ENCODE measurements at regions not wholly inside any gene's neighbourhood (a gene's known extent, or its start where the extent isn't known, plus 50 kb on each side); places are given as distances from the start of the nearest gene placed in this dataset.
A peak's percentile ranks its signal among the peaks of the same experiment; 100 is the strongest.

- Histone ChIP-seq H2AFZ (ENCODE audit: low read depth, low read length) (no peak overlapping the region), H2BK15ac (ENCODE audit: low read depth, poor library complexity, severe bottlenecking) (no peak overlapping the region), H3K23ac (ENCODE audit: low read length in 2 of 2) (no peak overlapping the region), H4K8ac (ENCODE audit: low read length) (no peak overlapping the region), H3K4me1 (ENCODE audit: control insufficient read depth, insufficient read depth, low read depth, low read length) (peaks cover 40% of the 10 kb centered on the region), H2BK5ac (ENCODE audit: low read depth, low read length, poor library complexity, severe bottlenecking) (no peak overlapping the region), H3K36me3 (ENCODE audit: control insufficient read depth in 1 of 2, insufficient read depth in 2 of 2, low read depth in 1 of 2, low read length in 2 of 2) (no peaks in the 10 kb centered on the region), H3K4ac (ENCODE audit: low read depth in 1 of 2, low read length in 2 of 2) (no peak overlapping the region), H4K91ac (ENCODE audit: low read length) (no peak overlapping the region), H3K14ac (ENCODE audit: low read length in 2 of 2) (no peak overlapping the region), H3K4me3 (ENCODE audit: insufficient read depth in 1 of 2, low read depth in 1 of 2, low read length in 2 of 2) (no peak overlapping the region), H3K4me2 (ENCODE audit: low read length, poor library complexity, severe bottlenecking) (no peak overlapping the region), H3K18ac (ENCODE audit: low read depth in 1 of 2, low read length in 2 of 2) (no peak overlapping the region), H2AK5ac (ENCODE audit: low read length, severe bottlenecking) (no peak overlapping the region), H3K9ac (ENCODE audit: low read length) (no peak overlapping the region), H2BK12ac (ENCODE audit: low read length in 2 of 2) (peak overlapping the region in 1 of 2 experiments; percentile 18), H3K27ac (ENCODE audit: low read length, poor library complexity, severe bottlenecking) (no peak overlapping the region), H3K27me3 (ENCODE audit: control insufficient read depth in 1 of 2, insufficient read depth in 1 of 2, low read length in 2 of 2) (no peaks in the 10 kb centered on the region), H3K79me1 (replicated peaks; ENCODE audit: low read length, poor library complexity, severe bottlenecking) (no peaks in the 10 kb centered on the region), H3K9me3 (ENCODE audit: control insufficient read depth, low read length) (no peaks in the 10 kb centered on the region), H2BK120ac (ENCODE audit: low read depth, low read length) (no peak overlapping the region)
- DNase-seq, result no peak
- WGBS, result 100% methylated on average over 2 of the region's 3 CpGs
Measured at GRCh38 chr11:130526846-130527245, 78.4 kb downstream of the ADAMTS15 start.

GRCh38 chr11:130527636-130528297, 79.3 kb downstream of the ADAMTS15 start:
- peak overlapping the region; percentile 21 for H4K8ac ChIP-seq (ENCODE audit: low read length)
- H3K9me3 ChIP-seq (ENCODE audit: control insufficient read depth, low read length), result no peaks in the 10 kb centered on the region
- peak overlapping the region; percentile 26 for H3K27ac ChIP-seq (ENCODE audit: low read length, poor library complexity, severe bottlenecking)
- peak overlapping the region in 1 of 2 experiments; percentile 91 for H2BK12ac ChIP-seq (ENCODE audit: low read length in 2 of 2)
- H2AK5ac ChIP-seq (ENCODE audit: low read length, severe bottlenecking), result peak overlapping the region; percentile 86
- peak overlapping the region; percentile 19 for H2BK120ac ChIP-seq (ENCODE audit: low read depth, low read length)
- DNase-seq, result peak; percentile 70
- peaks cover 36% of the 10 kb centered on the region for H3K4me1 ChIP-seq (ENCODE audit: control insufficient read depth, insufficient read depth, low read depth, low read length)
- peak overlapping the region; percentile 23 to 79 for H3K18ac ChIP-seq (ENCODE audit: low read depth in 1 of 2, low read length in 2 of 2)
- 41% methylated on average over 5 of the region's 5 CpGs for WGBS
- no peak overlapping the region for H2AFZ ChIP-seq (ENCODE audit: low read depth, low read length)
- peak overlapping the region in 1 of 2 experiments; percentile 13 for H3K4ac ChIP-seq (ENCODE audit: low read depth in 1 of 2, low read length in 2 of 2)
- H3K4me3 ChIP-seq (ENCODE audit: insufficient read depth in 1 of 2, low read depth in 1 of 2, low read length in 2 of 2), result peak overlapping the region in 1 of 2 experiments; percentile 31
- no peak overlapping the region for H2BK15ac ChIP-seq (ENCODE audit: low read depth, poor library complexity, severe bottlenecking)
- H3K23ac ChIP-seq (ENCODE audit: low read length in 2 of 2), result no peak overlapping the region
- H4K91ac ChIP-seq (ENCODE audit: low read length), result peak overlapping the region; percentile 2
- H3K9ac ChIP-seq (ENCODE audit: low read length), result no peak overlapping the region
- no peak overlapping the region for H3K4me2 ChIP-seq (ENCODE audit: low read length, poor library complexity, severe bottlenecking)
- H3K14ac ChIP-seq (ENCODE audit: low read length in 2 of 2), result peak overlapping the region in 1 of 2 experiments; percentile 63
- no peak overlapping the region for H2BK5ac ChIP-seq (ENCODE audit: low read depth, low read length, poor library complexity, severe bottlenecking)
- H3K79me1 ChIP-seq (replicated peaks; ENCODE audit: low read length, poor library complexity, severe bottlenecking), result no peaks in the 10 kb centered on the region
- H3K27me3 ChIP-seq (ENCODE audit: control insufficient read depth in 1 of 2, insufficient read depth in 1 of 2, low read length in 2 of 2), result no peaks in the 10 kb centered on the region
- no peaks in the 10 kb centered on the region for H3K36me3 ChIP-seq (ENCODE audit: control insufficient read depth in 1 of 2, insufficient read depth in 2 of 2, low read depth in 1 of 2, low read length in 2 of 2)

- Histone ChIP-seq H4K91ac (ENCODE audit: low read length) (no peak overlapping the region), H2AFZ (ENCODE audit: low read depth, low read length) (no peak overlapping the region), H2AK5ac (ENCODE audit: low read length, severe bottlenecking) (peak overlapping the region; percentile 78), H2BK15ac (ENCODE audit: low read depth, poor library complexity, severe bottlenecking) (no peak overlapping the region), H3K4me3 (ENCODE audit: insufficient read depth in 1 of 2, low read depth in 1 of 2, low read length in 2 of 2) (peak overlapping the region in 1 of 2 experiments; percentile 31), H2BK120ac (ENCODE audit: low read depth, low read length) (no peak overlapping the region), H3K4me1 (ENCODE audit: control insufficient read depth, insufficient read depth, low read depth, low read length) (peaks cover 34% of the 10 kb centered on the region), H3K9me3 (ENCODE audit: control insufficient read depth, low read length) (no peaks in the 10 kb centered on the region), H3K27me3 (ENCODE audit: control insufficient read depth in 1 of 2, insufficient read depth in 1 of 2, low read length in 2 of 2) (no peaks in the 10 kb centered on the region), H3K79me1 (replicated peaks; ENCODE audit: low read length, poor library complexity, severe bottlenecking) (no peaks in the 10 kb centered on the region), H3K23ac (ENCODE audit: low read length in 2 of 2) (no peak overlapping the region), H4K8ac (ENCODE audit: low read length) (no peak overlapping the region), H3K36me3 (ENCODE audit: control insufficient read depth in 1 of 2, insufficient read depth in 2 of 2, low read depth in 1 of 2, low read length in 2 of 2) (no peaks in the 10 kb centered on the region), H2BK5ac (ENCODE audit: low read depth, low read length, poor library complexity, severe bottlenecking) (no peak overlapping the region), H3K4ac (ENCODE audit: low read depth in 1 of 2, low read length in 2 of 2) (peak overlapping the region in 1 of 2 experiments; percentile 50), H3K14ac (ENCODE audit: low read length in 2 of 2) (peak overlapping the region in 1 of 2 experiments; percentile 63), H3K27ac (ENCODE audit: low read length, poor library complexity, severe bottlenecking) (peak overlapping the region; percentile 26), H2BK12ac (ENCODE audit: low read length in 2 of 2) (peak overlapping the region; percentile 69 to 91), H3K9ac (ENCODE audit: low read length) (no peak overlapping the region), H3K18ac (ENCODE audit: low read depth in 1 of 2, low read length in 2 of 2) (peak overlapping the region; percentile 23 to 79), H3K4me2 (ENCODE audit: low read length, poor library complexity, severe bottlenecking) (no peak overlapping the region)
- DNase-seq, result peak; percentile 45
- WGBS, result 73% methylated on average over 9 of the region's 16 CpGs
Measured at GRCh38 chr11:130528298-130529261, 80.1 kb downstream of the ADAMTS15 start.

GRCh38 chr11:130529366-130529765, 80.9 kb downstream of the ADAMTS15 start:
- H3K9ac ChIP-seq (ENCODE audit: low read length), result no peak overlapping the region
- H2AK5ac ChIP-seq (ENCODE audit: low read length, severe bottlenecking), result peak overlapping the region; percentile 89
- H3K4me1 ChIP-seq (ENCODE audit: control insufficient read depth, insufficient read depth, low read depth, low read length), result peaks cover 35% of the 10 kb centered on the region
- H3K27ac ChIP-seq (ENCODE audit: low read length, poor library complexity, severe bottlenecking), result no peak overlapping the region
- H2BK12ac ChIP-seq (ENCODE audit: low read length in 2 of 2), result no peak overlapping the region
- H3K79me1 ChIP-seq (replicated peaks; ENCODE audit: low read length, poor library complexity, severe bottlenecking), result no peaks in the 10 kb centered on the region
- no peaks in the 10 kb centered on the region for H3K9me3 ChIP-seq (ENCODE audit: control insufficient read depth, low read length)
- no peak overlapping the region for H3K23ac ChIP-seq (ENCODE audit: low read length in 2 of 2)
- H2AFZ ChIP-seq (ENCODE audit: low read depth, low read length), result no peak overlapping the region
- no peak overlapping the region for H3K4me2 ChIP-seq (ENCODE audit: low read length, poor library complexity, severe bottlenecking)
- H3K14ac ChIP-seq (ENCODE audit: low read length in 2 of 2), result no peak overlapping the region
- no peak overlapping the region for H2BK15ac ChIP-seq (ENCODE audit: low read depth, poor library complexity, severe bottlenecking)
- H3K4ac ChIP-seq (ENCODE audit: low read depth in 1 of 2, low read length in 2 of 2), result no peak overlapping the region
- H2BK5ac ChIP-seq (ENCODE audit: low read depth, low read length, poor library complexity, severe bottlenecking), result no peak overlapping the region
- no peak overlapping the region for H3K18ac ChIP-seq (ENCODE audit: low read depth in 1 of 2, low read length in 2 of 2)
- H2BK120ac ChIP-seq (ENCODE audit: low read depth, low read length), result no peak overlapping the region
- no peak overlapping the region for H4K8ac ChIP-seq (ENCODE audit: low read length)
- WGBS, result 86% methylated on average over 4 of the region's 5 CpGs
- H4K91ac ChIP-seq (ENCODE audit: low read length), result no peak overlapping the region
- no peak for DNase-seq
- no peaks in the 10 kb centered on the region for H3K36me3 ChIP-seq (ENCODE audit: control insufficient read depth in 1 of 2, insufficient read depth in 2 of 2, low read depth in 1 of 2, low read length in 2 of 2)
- no peaks in the 10 kb centered on the region for H3K27me3 ChIP-seq (ENCODE audit: control insufficient read depth in 1 of 2, insufficient read depth in 1 of 2, low read length in 2 of 2)
- no peak overlapping the region for H3K4me3 ChIP-seq (ENCODE audit: insufficient read depth in 1 of 2, low read depth in 1 of 2, low read length in 2 of 2)
